Stimulated activated effector memory CD8-positive, alpha-beta T cell treated with anti-CD3 and anti-CD28 coated beads, Interleukin-12 subunit alpha, Interleukin-12 subunit beta, amount 100 ng/mL, for 72 hours (primary cell): ENCODE measurements at regions not wholly inside any gene's neighbourhood (a gene's known extent, or its start where the extent isn't known, plus 50 kb on each side); places are given as distances from the start of the nearest gene placed in this dataset.

Experiments
- ATAC-seq: fragments of 150-1000 bp; cut with Tn5 transposase; 2 replicates; pipeline ENCODE4 v1.10.0; 2021
- DNase-seq, 2 donors: peaks; one replicate each; pipeline ENCODE4 v3.0.0; 2021 to 2022; ENCODE audit warnings: low spot score in 2 of 2
- H3K27ac Mint-ChIP-seq: one replicate; pipeline ENCODE4 v1.8.0; 2022; ENCODE audit warnings: mild to moderate bottlenecking, mixed read lengths
- H3K36me3 Mint-ChIP-seq: one replicate; pipeline ENCODE4 v1.8.0; 2022; ENCODE audit warnings: mild to moderate bottlenecking, mixed read lengths
- H3K4me1 Mint-ChIP-seq: one replicate; pipeline ENCODE4 v1.8.0; 2022; ENCODE audit warnings: mixed read lengths
- H3K4me3 Mint-ChIP-seq: one replicate; pipeline ENCODE4 v1.8.0; 2022; ENCODE audit warnings: mild to moderate bottlenecking, mixed read lengths
- H3K9me3 Mint-ChIP-seq: one replicate; pipeline ENCODE4 v1.8.0; 2022; ENCODE audit warnings: mixed read lengths

DNA sequence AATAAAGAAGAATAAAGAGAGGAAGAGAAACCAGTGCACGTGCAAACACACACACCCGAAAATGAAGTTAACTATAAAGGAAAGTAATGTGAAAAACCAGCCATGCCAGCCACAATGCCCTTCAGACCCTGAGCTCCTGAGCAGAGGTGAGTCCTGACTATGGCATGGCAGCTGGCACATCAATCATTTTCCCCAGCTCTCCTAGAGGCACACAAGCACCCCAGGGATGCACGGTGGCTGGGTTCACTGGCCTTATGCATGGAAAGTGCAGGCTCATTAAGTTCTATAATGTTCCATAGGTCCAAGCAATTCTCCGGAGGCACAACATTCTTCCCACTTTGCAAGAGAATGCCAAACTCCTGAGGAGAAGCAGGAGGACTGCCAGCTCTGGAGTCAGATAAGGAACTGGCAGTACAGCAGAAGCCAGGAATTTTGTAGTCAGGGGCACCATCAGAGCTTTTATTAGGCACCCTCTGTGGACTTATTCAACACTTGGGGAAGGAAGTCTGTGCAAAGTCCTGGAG lies 175.0 kb upstream of the PRDM1 start:
- H3K9me3 Mint-ChIP-seq: no peaks in the 10 kb centered on the region
- H3K36me3 Mint-ChIP-seq: no peaks in the 10 kb centered on the region
- H3K4me3 Mint-ChIP-seq: no peak overlapping the region
- no peak overlapping the region for H3K27ac Mint-ChIP-seq
- DNase-seq (no peak), ATAC-seq (no peak)
- peaks cover 5% of the 10 kb centered on the region for H3K4me1 Mint-ChIP-seq

DNA sequence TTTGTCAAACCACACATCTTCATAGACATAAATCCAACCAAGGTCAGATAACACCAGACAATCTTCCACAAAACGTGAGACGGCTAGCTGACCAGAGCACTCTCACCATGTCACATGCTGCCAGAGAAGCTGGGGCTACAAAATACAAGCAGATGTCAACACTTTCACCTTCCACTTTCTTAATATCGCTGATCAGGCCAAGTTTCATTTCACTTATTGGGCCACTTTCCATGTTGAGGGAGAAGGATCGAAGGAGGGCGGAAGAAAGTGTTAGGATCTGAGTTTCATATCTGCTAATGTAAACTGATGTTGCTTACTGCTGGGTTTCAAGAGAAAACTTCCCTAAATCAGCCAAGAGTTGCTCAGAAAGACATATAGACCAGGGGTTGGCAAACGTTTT lies 177.0 kb upstream of the PRDM1 start:
- H3K27ac Mint-ChIP-seq: no peak overlapping the region
- DNase-seq: no peak
- H3K4me1 Mint-ChIP-seq: peaks cover 5% of the 10 kb centered on the region
- no peaks in the 10 kb centered on the region for H3K36me3 Mint-ChIP-seq
- no peaks in the 10 kb centered on the region for H3K9me3 Mint-ChIP-seq
- ATAC-seq: no peak
- no peak overlapping the region for H3K4me3 Mint-ChIP-seq

DNA sequence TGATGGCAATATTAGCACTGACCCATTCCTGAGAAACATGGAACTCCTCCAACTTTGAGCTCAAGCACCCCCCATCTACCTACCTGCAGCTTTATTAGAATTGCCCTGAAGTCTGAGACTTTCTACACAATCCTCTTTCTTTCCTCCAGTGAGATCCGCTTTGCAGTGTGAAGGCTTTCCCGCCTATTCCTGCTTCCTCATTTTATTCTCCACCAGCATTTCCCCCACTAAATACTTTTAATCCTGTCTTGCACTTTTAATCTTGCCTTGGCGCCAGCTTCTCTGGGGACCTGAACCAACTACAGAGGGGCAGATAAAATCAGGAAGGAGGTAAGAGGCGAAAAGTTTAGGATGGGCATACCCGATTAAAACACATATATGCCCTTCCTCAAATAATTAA lies 178.1 kb upstream of the PRDM1 start:
- Mint-ChIP-seq H3K9me3 (no peaks in the 10 kb centered on the region), H3K4me3 (no peak overlapping the region), H3K4me1 (peaks cover 5% of the 10 kb centered on the region), H3K36me3 (no peaks in the 10 kb centered on the region), H3K27ac (no peak overlapping the region)
- DNase-seq (no peak), ATAC-seq (no peak)

- ATAC-seq (no peak), DNase-seq (no peak)
- H3K36me3 Mint-ChIP-seq: no peaks in the 10 kb centered on the region
- H3K27ac Mint-ChIP-seq: no peak overlapping the region
- no peaks in the 10 kb centered on the region for H3K9me3 Mint-ChIP-seq
- H3K4me3 Mint-ChIP-seq: no peak overlapping the region
- peaks cover 5% of the 10 kb centered on the region for H3K4me1 Mint-ChIP-seq
Measured at GRCh38 chr6:105907301-105907700, 178.8 kb upstream of the PRDM1 start.

GRCh38 chr6:105902401-105903031 lies 183.6 kb upstream of the PRDM1 start:
- DNase-seq (no peak), ATAC-seq (no peak)
- no peak overlapping the region for H3K4me3 Mint-ChIP-seq
- no peak overlapping the region for H3K27ac Mint-ChIP-seq
- H3K36me3 Mint-ChIP-seq: peaks cover 13% of the 10 kb centered on the region
- H3K9me3 Mint-ChIP-seq: no peaks in the 10 kb centered on the region
- peaks cover 13% of the 10 kb centered on the region for H3K4me1 Mint-ChIP-seq

GRCh38 chr6:105901583-105901982 lies 184.6 kb upstream of the PRDM1 start:
- no peak overlapping the region for H3K27ac Mint-ChIP-seq
- DNase-seq (no peak), ATAC-seq (no peak)
- peaks cover 13% of the 10 kb centered on the region for H3K36me3 Mint-ChIP-seq
- H3K4me3 Mint-ChIP-seq: no peak overlapping the region
- H3K4me1 Mint-ChIP-seq: peaks cover 13% of the 10 kb centered on the region
- no peaks in the 10 kb centered on the region for H3K9me3 Mint-ChIP-seq

DNA sequence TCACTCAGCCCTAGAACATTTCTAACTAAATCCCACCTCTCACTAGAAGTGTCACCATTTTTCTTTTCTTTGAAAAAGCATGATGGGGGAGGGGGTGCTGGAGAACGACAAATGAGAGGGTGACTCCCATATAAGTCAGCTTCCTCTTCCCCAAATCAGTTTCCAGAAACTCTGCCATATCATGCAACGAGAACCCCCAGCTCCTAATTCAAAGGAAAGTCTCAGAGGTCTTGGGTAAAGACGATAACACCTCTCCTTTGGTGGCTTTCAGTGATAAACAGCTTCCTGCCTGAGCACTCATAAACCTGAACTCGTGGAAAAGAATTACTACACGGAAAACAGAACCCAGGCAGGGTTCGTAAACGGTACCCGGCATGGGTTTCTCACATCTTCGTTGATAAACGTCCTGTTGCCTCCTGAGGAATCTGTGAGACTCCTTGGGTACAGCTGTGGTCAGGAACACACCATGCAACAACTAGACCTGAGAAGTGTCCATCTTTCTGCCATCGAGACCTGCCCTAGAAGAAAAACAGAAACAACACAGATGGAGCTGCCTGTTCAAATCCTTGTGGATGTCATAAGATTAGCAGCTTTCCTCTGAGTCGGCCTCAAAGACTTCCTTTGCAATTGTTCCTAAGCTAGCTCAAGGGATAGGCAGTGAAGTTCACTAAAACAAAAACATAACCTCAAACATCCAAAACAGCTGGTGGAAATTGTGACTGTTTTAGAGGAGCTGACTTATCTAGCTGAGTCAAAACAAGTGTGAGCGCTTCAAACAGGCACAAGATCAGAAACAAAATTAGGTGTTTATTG lies 185.8 kb upstream of the PRDM1 start:
- ATAC-seq (peak; percentile 74), DNase-seq (peak; percentile 15 to 72)
- Mint-ChIP-seq H3K4me3 (peak overlapping the region; percentile 54), H3K36me3 (peaks cover 13% of the 10 kb centered on the region), H3K9me3 (no peaks in the 10 kb centered on the region), H3K4me1 (peaks cover 13% of the 10 kb centered on the region), H3K27ac (peak overlapping the region; percentile 95)

- ATAC-seq (peak; percentile 92), DNase-seq (peak in 1 of 2 donors; percentile 67)
- H3K9me3 Mint-ChIP-seq: no peaks in the 10 kb centered on the region
Measured at GRCh38 chr6:105898286-105898685, 187.8 kb upstream of the PRDM1 start.

GRCh38 chr6:105897131-105897530 lies 189.0 kb upstream of the PRDM1 start:
- H3K9me3 Mint-ChIP-seq: no peaks in the 10 kb centered on the region

More at GRCh38 chr6:105898286-105898685, 187.8 kb upstream of the PRDM1 start:
- H3K4me3 Mint-ChIP-seq: no peak overlapping the region
- peaks cover 13% of the 10 kb centered on the region for H3K36me3 Mint-ChIP-seq
- H3K27ac Mint-ChIP-seq: no peak overlapping the region
- peaks cover 13% of the 10 kb centered on the region for H3K4me1 Mint-ChIP-seq

DNA sequence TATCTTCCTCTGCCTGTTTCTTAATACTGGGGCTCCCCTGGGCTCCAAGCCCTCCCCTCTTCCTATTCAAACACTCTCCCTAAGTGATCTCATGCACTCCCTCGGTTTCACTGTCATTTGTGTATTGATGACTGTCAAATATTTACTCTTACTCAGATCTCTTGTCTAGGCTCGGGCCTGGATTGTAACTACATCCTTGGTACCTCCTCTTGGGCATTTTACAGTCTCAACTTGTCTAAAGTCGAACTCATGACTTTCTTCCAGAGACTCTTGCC lies 189.4 kb upstream of the PRDM1 start:
- peaks cover 20% of the 10 kb centered on the region for H3K4me1 Mint-ChIP-seq
- ATAC-seq: no peak
- no peaks in the 10 kb centered on the region for H3K9me3 Mint-ChIP-seq
- H3K4me3 Mint-ChIP-seq: no peak overlapping the region
- H3K27ac Mint-ChIP-seq: no peak overlapping the region
- DNase-seq: no peak
- H3K36me3 Mint-ChIP-seq: peaks cover 13% of the 10 kb centered on the region

More at GRCh38 chr6:105897131-105897530, 189.0 kb upstream of the PRDM1 start:
- Mint-ChIP-seq H3K36me3 (peaks cover 13% of the 10 kb centered on the region), H3K27ac (no peak overlapping the region), H3K4me1 (peaks cover 20% of the 10 kb centered on the region), H3K4me3 (no peak overlapping the region)
- no peak for DNase-seq
- ATAC-seq: no peak

DNA sequence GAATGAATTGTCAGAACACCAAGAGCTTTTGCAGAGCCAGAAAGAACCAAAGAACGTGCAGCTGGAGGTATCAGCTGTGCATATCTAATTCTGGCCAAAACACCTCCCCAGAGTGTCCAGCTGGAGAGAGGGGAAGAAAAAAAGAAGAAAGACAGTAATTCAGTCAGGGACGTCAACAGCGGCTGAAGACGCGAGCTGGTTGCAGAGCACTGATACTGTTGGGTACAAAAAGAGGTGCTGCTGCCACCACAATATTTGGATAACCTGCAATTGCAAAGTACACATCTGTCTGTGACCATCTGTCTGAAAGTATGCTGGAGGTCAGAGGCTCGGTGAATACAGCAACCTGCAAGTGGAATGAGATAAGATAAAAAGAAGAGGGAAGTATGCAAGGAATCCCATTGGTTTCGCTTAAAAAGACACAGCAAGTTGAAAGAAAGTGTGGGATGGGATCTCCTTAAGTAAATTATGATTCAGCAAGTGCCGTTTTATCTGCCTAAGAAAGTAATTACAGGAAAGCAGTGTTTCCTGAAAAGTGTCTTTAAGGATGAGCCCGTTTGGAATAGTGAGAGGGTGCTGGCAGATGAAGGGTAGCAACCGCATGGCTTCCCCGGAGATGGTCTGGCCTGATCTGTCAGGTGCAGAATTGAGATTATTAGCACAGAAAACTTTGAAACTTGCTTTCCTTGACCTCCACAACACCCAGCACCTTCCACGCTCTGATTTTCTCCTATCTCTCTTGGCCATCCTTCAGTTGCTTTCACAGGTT lies 189.9 kb upstream of the PRDM1 start:
- H3K27ac Mint-ChIP-seq: no peak overlapping the region
- H3K36me3 Mint-ChIP-seq: peaks cover 13% of the 10 kb centered on the region
- no peak overlapping the region for H3K4me3 Mint-ChIP-seq
- DNase-seq (no peak), ATAC-seq (no peak)
- peaks cover 20% of the 10 kb centered on the region for H3K4me1 Mint-ChIP-seq
- no peaks in the 10 kb centered on the region for H3K9me3 Mint-ChIP-seq

DNA sequence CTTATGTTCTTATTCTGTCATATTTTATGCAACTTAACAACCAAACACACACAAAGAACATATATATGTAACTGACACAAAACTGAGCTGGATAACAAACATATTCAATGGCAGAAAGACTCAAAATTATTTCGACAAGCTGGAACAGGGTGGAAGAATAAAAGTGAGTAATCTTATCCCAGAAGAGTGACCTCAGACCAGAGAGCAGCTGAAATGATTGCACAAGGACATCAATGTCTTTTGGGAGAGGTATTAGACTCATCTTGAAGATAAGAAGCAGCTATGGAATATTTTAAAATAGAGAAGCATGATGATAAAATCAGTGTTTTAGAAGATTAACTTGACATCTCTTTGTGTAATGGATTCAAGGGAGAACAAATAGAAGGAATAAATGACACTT lies 191.6 kb upstream of the PRDM1 start:
- no peak overlapping the region for H3K27ac Mint-ChIP-seq
- peaks cover 8% of the 10 kb centered on the region for H3K4me1 Mint-ChIP-seq
- no peak for DNase-seq
- H3K36me3 Mint-ChIP-seq: no peaks in the 10 kb centered on the region
- H3K9me3 Mint-ChIP-seq: no peaks in the 10 kb centered on the region
- ATAC-seq: no peak
- no peak overlapping the region for H3K4me3 Mint-ChIP-seq

DNA sequence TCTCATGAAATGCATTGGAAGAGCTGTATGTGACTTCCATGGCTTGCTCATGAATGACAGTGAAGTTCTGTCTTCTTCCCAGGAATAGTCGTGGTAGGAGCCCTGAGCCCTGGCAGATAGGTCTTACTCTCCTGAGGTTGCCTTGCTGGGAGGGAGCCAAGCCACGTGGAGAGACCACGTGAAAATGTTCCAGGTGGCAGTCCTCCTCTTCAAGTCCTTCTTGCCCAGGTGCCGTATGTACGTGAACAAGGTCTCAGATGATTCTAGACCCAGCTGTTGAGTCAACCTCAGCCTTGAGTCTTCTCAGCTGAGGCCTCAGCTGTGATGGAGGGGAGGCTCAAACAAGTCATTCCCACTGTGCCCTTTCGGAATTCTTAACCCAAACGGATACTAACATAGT lies 192.4 kb upstream of the PRDM1 start:
- Mint-ChIP-seq H3K27ac (no peak overlapping the region), H3K9me3 (no peaks in the 10 kb centered on the region), H3K4me1 (peaks cover 12% of the 10 kb centered on the region), H3K36me3 (no peaks in the 10 kb centered on the region), H3K4me3 (no peak overlapping the region)
- DNase-seq (no peak), ATAC-seq (no peak)

GRCh38 chr6:105892577-105893262 lies 193.4 kb upstream of the PRDM1 start:
- H3K27ac Mint-ChIP-seq: no peak overlapping the region
- peak; percentile 55 for ATAC-seq
- H3K9me3 Mint-ChIP-seq: no peaks in the 10 kb centered on the region
- no peak overlapping the region for H3K4me3 Mint-ChIP-seq
- DNase-seq: no peak
- peaks cover 15% of the 10 kb centered on the region for H3K4me1 Mint-ChIP-seq
- peaks cover 2% of the 10 kb centered on the region for H3K36me3 Mint-ChIP-seq
